GM13977 (cell line): ENCODE measurements at regions not wholly inside any gene's neighbourhood (a gene's known extent, or its start where the extent isn't known, plus 50 kb on each side); places are given as distances from the start of the nearest gene placed in this dataset.

Source experiments
- DNase-seq: peaks from one replicate; pipeline ENCODE4 v3.0.0; 2012; ENCODE audit warnings: low spot score
- CTCF ChIP-seq: IDR thresholded peaks from 2 replicates; pipeline ENCODE4 v1.5.1; 2012; ENCODE audit warnings: mild to moderate bottlenecking, control low read depth; ENCODE audit not compliant: insufficient read depth; ENCODE audit errors: extremely low read depth, missing control alignments
- in situ Hi-C: fragments of 300-500 bp; cut with MboI; formaldehyde crosslinking; loops from one replicate; pipeline ENCODE4 v1.12.0; 2022; ENCODE audit warnings: low sequenced_read_pairs, low pct_unique_long_range_greater_than_20kb, mixed read lengths, inconsistent platforms; ENCODE audit not compliant: unreplicated experiment

- TF ChIP-seq CTCF: no peak
- in situ Hi-C loops: no loop called here
- no peak for DNase-seq
Observed at GRCh38 chr1:195604287-195604686, 1004.0 kb downstream of the KCNT2 start.

GRCh38 chr1:195597891-195598290 is 1010.3 kb downstream of the KCNT2 start:
- in situ Hi-C loops: no loop called here
- no peak for TF ChIP-seq CTCF
- DNase-seq: no peak

- no peak for TF ChIP-seq CTCF
- in situ Hi-C loops: no loop called here
- no peak for DNase-seq
Observed at GRCh38 chr1:195594773-195595172, 1013.5 kb downstream of the KCNT2 start.

GRCh38 chr1:195594322-195594721 is 1013.9 kb downstream of the KCNT2 start:
- TF ChIP-seq CTCF: no peak
- in situ Hi-C loops: no loop called here
- DNase-seq: no peak

- DNase-seq: no peak
- in situ Hi-C loops: no loop called here
- TF ChIP-seq CTCF: no peak
Observed at GRCh38 chr1:195591917-195592672, 1016.1 kb downstream of the KCNT2 start.

GRCh38 chr1:195590649-195591048 is 1017.6 kb downstream of the KCNT2 start:
- DNase-seq: no peak
- in situ Hi-C loops: no loop called here
- no peak for TF ChIP-seq CTCF
